SK-N-SH treated with all-trans-retinoic acid at 6 μM for 48 hours (cell line): ENCODE measurements at regions not wholly inside any gene's neighbourhood (a gene's known extent, or its start where the extent isn't known, plus 50 kb on each side); places are given as distances from the start of the nearest gene placed in this dataset.

ENCODE experiments used
- ATAC-seq: fragments of 200-7000 bp; cut with Tn5 transposase; 3 replicates; pipeline ENCODE4 v1.9.1; 2020; ENCODE audit warnings: mild to moderate bottlenecking, moderate library complexity
- ARNTL ChIP-seq: fragments of 450-650 bp; formaldehyde crosslinking; IDR thresholded peaks from 2 replicates; pipeline ENCODE4 v1.5.0; 2020; ENCODE audit warnings: low read depth, mild to moderate bottlenecking, moderate library complexity, borderline replicate concordance
- BACH2 ChIP-seq: fragments of 250-450 bp; sonication (Bioruptor Pico); IDR thresholded peaks from 2 replicates; pipeline ENCODE4 v1.9.0; 2021; ENCODE audit warnings: mild to moderate bottlenecking, borderline replicate concordance
- CREB5 ChIP-seq: fragments of 250-450 bp; sonication (Bioruptor Pico); IDR thresholded peaks from 2 replicates; pipeline ENCODE4 v1.5.1; 2020; ENCODE audit warnings: low read depth, mild to moderate bottlenecking, moderate library complexity
- CSDC2 ChIP-seq: fragments of 250-450 bp; sonication (Bioruptor Pico); IDR thresholded peaks from 2 replicates; pipeline ENCODE4 v1.5.0; 2020; ENCODE audit warnings: mild to moderate bottlenecking, moderate library complexity
- CSRNP3 ChIP-seq: fragments of 250-450 bp; sonication (Bioruptor Pico); IDR thresholded peaks from 2 replicates; pipeline ENCODE4 v1.5.1; 2021; ENCODE audit warnings: mild to moderate bottlenecking, moderate library complexity
- ESRRG ChIP-seq: fragments of 250-450 bp; sonication (Bioruptor Pico); IDR thresholded peaks from 2 replicates; pipeline ENCODE4 v1.6.1; 2021; ENCODE audit warnings: mild to moderate bottlenecking
- ISL1 ChIP-seq: fragments of 250-450 bp; sonication (Bioruptor Pico); IDR thresholded peaks from 2 replicates; pipeline ENCODE4 v2.1.2; 2022; ENCODE audit warnings: mild to moderate bottlenecking, moderate library complexity
- PATZ1 ChIP-seq: fragments of 250-450 bp; sonication (Bioruptor Pico); IDR thresholded peaks from 2 replicates; pipeline ENCODE4 v1.8.0; 2020; ENCODE audit warnings: mild to moderate bottlenecking, moderate library complexity, borderline replicate concordance
- POU6F1 ChIP-seq: fragments of 250-450 bp; sonication (Bioruptor Pico); IDR thresholded peaks from 2 replicates; pipeline ENCODE4 v1.8.0; 2021; ENCODE audit warnings: low read depth, mild to moderate bottlenecking, moderate library complexity, borderline replicate concordance
- PPARA ChIP-seq: fragments of 250-450 bp; sonication (Bioruptor Pico); IDR thresholded peaks from 2 replicates; pipeline ENCODE4 v1.5.0; 2020; ENCODE audit warnings: mild to moderate bottlenecking, borderline replicate concordance
- RARB ChIP-seq: fragments of 250-450 bp; sonication (Bioruptor Pico); IDR thresholded peaks from 2 replicates; pipeline ENCODE4 v1.8.0; 2021; ENCODE audit warnings: mild to moderate bottlenecking, moderate library complexity
- TOX ChIP-seq: fragments of 250-450 bp; sonication (Bioruptor Pico); IDR thresholded peaks from 2 replicates; pipeline ENCODE4 v1.8.0; 2021; ENCODE audit warnings: mild to moderate bottlenecking, moderate library complexity, borderline replicate concordance
- TSHZ2 ChIP-seq: fragments of 250-450 bp; sonication (Bioruptor Pico); IDR thresholded peaks from 2 replicates; pipeline ENCODE4 v1.5.0; 2020; ENCODE audit warnings: mild to moderate bottlenecking, moderate library complexity
- ZC3H10 ChIP-seq: fragments of 250-450 bp; sonication (Bioruptor Pico); IDR thresholded peaks from 2 replicates; pipeline ENCODE4 v1.5.1; 2021; ENCODE audit warnings: mild to moderate bottlenecking, moderate library complexity
- ZFP3 ChIP-seq: fragments of 250-450 bp; sonication (Bioruptor Pico); IDR thresholded peaks from 2 replicates; pipeline ENCODE4 v1.5.0; 2020; ENCODE audit warnings: mild to moderate bottlenecking, moderate library complexity
- ZFP30 ChIP-seq: fragments of 450-650 bp; formaldehyde crosslinking; IDR thresholded peaks from 2 replicates; pipeline ENCODE4 v1.5.0; 2022; ENCODE audit warnings: mild to moderate bottlenecking, moderate library complexity
- ZNF565 ChIP-seq: fragments of 450-650 bp; formaldehyde crosslinking; conservative IDR thresholded peaks from 2 replicates; pipeline ENCODE4 v1.5.0; 2020; ENCODE audit warnings: low read depth, mild to moderate bottlenecking, moderate library complexity
- ZNF70 ChIP-seq: fragments of 450-650 bp; formaldehyde crosslinking; IDR thresholded peaks from 2 replicates; pipeline ENCODE4 v1.5.0; 2020; ENCODE audit warnings: mild to moderate bottlenecking, moderate library complexity
- ZNF8 ChIP-seq: fragments of 450-650 bp; formaldehyde crosslinking; IDR thresholded peaks from 2 replicates; pipeline ENCODE4 v1.5.0; 2020; ENCODE audit warnings: mild to moderate bottlenecking, moderate library complexity

- no peak for ATAC-seq
- no peak for TF ChIP-seq RARB (CRISPR knock-in tag)
- TF ChIP-seq PPARA (CRISPR knock-in tag): no peak
- no peak for TF ChIP-seq ISL1 (CRISPR knock-in tag)
- no peak for TF ChIP-seq CSRNP3 (CRISPR knock-in tag)
- no peak for TF ChIP-seq POU6F1 (CRISPR knock-in tag)
- TF ChIP-seq ZNF70 (CRISPR knock-in tag): no peak
- no peak for TF ChIP-seq ZFP30 (CRISPR knock-in tag)
- no peak for TF ChIP-seq PATZ1
- TF ChIP-seq BACH2 (CRISPR knock-in tag): no peak
- no peak for TF ChIP-seq ESRRG
- TF ChIP-seq ZNF8: no peak
- TF ChIP-seq CSDC2 (CRISPR knock-in tag): no peak
- no peak for TF ChIP-seq CREB5
- TF ChIP-seq TOX (CRISPR knock-in tag): no peak
- TF ChIP-seq TSHZ2 (CRISPR knock-in tag): no peak
- no peak for TF ChIP-seq ZFP3 (CRISPR knock-in tag)
- no peak for TF ChIP-seq ARNTL (CRISPR knock-in tag)
- no peak for TF ChIP-seq ZNF565 (CRISPR knock-in tag)
Observed at GRCh38 chr2:190767821-190768220, 112.8 kb upstream of the GLS start.

- no peak for TF ChIP-seq ZNF70 (CRISPR knock-in tag)
- no peak for TF ChIP-seq ZC3H10 (CRISPR knock-in tag)
- TF ChIP-seq BACH2 (CRISPR knock-in tag): no peak
- no peak for TF ChIP-seq ISL1 (CRISPR knock-in tag)
- no peak for TF ChIP-seq CSDC2 (CRISPR knock-in tag)
- TF ChIP-seq ZFP30 (CRISPR knock-in tag): no peak
- no peak for TF ChIP-seq CREB5
- no peak for TF ChIP-seq TSHZ2 (CRISPR knock-in tag)
- TF ChIP-seq CSRNP3 (CRISPR knock-in tag): no peak
- no peak for TF ChIP-seq ZNF8
- TF ChIP-seq POU6F1 (CRISPR knock-in tag): no peak
- TF ChIP-seq RARB (CRISPR knock-in tag): no peak
- no peak for TF ChIP-seq ZFP3 (CRISPR knock-in tag)
- TF ChIP-seq TOX (CRISPR knock-in tag): no peak
- TF ChIP-seq, all 23 proteins: peak for 0
- ATAC-seq: no peak
Observed at GRCh38 chr2:190769258-190769657, 111.4 kb upstream of the GLS start.
